Stimulated activated CD4-positive, alpha-beta T cell treated with anti-CD3 and anti-CD28 coated beads, Interleukin-1b, Interleukin-23, amount 100 ng/mL, for 4 hours (primary cell): ENCODE measurements at regions not wholly inside any gene's neighbourhood (a gene's known extent, or its start where the extent isn't known, plus 50 kb on each side); places are given as distances from the start of the nearest gene placed in this dataset.
"Not testable (repeated sequence)": the region's sequence is repeated elsewhere in the genome, so short reads cannot be mapped to it uniquely, and the experiment has no call there.

Experiments used
- DNase-seq, 2 donors: peaks; one replicate each; pipeline ENCODE4 v3.0.0-alpha.2; 2020; ENCODE audit warnings: low read depth in 2 of 2

DNA sequence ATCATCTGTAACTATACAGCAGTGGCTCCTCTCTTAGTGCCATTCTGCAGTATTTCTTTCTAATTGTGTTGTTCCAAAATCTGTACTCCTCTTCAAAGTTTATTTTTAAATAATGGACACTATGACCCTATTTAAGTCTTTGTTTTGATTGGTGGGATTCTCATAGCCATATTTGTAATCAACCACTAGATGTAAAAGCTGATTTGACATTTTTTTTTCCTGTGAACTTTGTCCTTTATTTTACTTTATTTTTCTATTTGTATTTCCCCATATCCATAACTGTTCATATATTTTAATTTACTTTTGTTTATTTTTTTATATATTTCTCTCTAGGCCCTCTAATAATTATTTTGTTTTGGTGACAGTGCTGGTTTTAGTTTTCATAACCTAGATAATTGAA, 544.4 kb downstream of the KCNJ2 start:
- DNase-seq = no peak

DNA sequence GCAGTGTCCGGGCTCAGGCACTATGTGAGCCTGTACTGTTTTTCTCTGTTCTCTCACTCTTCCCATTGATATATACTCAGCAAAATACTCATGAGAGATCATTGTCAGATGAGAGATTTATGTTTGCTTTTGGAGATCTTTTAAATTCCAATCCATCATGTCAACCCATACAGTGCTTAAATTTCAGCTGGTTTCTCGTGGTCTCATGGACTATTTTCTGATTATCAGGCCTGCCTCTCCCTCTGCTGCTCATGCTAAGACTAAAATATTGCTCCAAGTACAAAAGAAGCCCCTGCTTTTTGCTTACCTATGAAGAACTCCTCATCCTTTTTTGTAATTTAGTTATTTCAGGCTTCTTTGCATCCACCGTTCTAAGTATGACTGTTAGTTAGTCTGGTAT, 547.2 kb downstream of the KCNJ2 start:
- no peak for DNase-seq

DNA sequence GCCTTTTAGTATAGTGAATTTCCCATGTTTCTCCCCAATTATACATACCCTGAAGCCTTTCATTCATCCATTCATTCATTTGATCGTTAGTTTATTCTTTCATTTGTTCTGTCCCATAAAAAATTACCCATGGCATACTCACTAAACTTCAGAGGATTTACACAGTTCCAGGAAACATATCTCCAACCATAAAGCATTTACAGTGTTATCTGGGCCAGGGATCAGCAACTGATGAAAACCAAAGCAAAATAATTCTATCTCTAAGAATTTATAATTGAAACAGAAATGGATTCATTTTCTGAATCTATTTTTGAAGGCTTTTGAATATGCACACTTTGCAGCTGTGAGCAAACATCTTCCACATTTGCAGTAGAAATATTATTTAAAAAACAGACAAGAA, 547.7 kb downstream of the KCNJ2 start:
- no peak for DNase-seq

GRCh38 chr17:70736375-70736957, 567.1 kb downstream of the KCNJ2 start:
- DNase-seq = no peak

GRCh38 chr17:70739065-70739464, 569.7 kb downstream of the KCNJ2 start:
- DNase-seq = no peak

DNA sequence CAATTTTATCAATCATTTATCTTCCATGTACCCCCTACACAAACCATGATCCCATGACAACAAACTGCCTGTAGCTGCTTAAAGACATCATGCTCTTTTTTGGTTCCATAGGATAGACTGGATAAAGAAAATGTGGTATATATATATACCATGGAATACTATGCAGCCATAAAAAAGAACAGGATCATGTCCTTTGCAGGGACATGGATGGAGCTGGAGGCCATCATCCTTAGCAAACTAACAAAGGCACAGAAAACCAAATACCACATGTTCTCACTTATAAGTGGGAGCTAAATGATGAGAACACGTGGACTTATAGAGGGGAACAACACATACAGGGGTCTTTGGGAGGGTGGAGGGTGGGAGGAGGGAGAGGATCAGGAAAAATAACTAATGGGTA, 577.2 kb downstream of the KCNJ2 start:
- DNase-seq = not testable (repeated sequence)

DNA sequence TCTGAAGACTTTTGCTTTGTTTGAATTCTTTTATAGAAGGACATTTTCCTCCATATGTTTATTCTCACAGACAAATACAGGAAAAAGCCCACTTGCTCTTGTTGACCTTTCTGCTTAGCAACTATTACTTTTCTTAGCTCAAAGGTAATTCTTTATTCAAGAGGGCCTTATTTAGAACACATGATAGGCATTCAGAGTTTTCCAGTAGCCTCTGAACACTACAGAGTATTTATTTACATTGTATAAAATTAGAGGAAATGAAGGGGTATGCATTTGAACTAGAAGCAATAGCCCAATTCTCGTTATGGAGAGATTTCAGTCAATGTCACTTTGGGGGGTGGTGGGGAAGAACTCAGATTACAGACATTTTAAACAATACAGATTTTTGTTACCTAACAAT, 581.7 kb downstream of the KCNJ2 start:
- no peak for DNase-seq

DNA sequence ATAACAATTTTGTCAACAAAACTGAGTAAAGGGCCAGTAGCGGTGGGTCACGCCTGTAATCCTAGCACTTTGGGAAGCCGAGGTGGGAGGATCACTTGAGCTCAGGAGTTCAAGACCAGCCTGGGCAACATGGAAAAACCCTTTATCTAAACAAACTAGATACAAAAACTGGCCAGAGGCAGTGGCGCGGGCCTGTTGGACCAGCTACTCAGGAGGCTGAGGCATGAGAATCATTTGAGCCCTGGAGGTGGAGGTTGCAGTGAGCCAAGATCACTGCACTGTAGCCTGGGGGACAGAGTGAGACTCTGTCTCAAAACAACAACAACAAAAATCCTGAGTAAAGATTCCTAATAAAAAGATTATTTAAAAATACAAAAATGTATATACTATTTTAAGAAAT, 583.1 kb downstream of the KCNJ2 start:
- DNase-seq = not testable (repeated sequence)

GRCh38 chr17:70752966-70753467, 583.7 kb downstream of the KCNJ2 start:
- DNase-seq = no peak

- no peak for DNase-seq
Observed at GRCh38 chr17:70763018-70763417, 593.7 kb downstream of the KCNJ2 start.

- DNase-seq = no peak
Observed at GRCh38 chr17:70767102-70767701, 597.9 kb downstream of the KCNJ2 start.

DNA sequence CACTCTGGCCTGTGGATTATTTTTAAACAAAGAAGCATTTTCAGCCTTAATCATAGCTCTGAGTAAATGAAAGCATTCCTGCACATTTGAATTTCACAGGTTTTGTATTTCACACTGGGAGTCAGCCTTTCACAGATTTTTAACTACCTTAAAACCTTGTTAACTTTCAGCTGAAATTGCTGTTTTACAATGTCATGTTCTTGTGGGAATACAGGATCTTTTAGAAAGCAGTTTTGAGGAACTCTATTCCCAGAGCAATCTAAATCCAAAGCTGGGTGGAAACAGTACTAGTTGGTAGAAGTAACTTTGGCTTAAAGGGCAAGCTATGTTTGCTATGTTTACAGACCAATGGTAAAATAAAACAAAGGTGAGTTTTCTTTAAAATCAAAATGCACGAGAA, 600.6 kb downstream of the KCNJ2 start:
- DNase-seq = no peak

DNA sequence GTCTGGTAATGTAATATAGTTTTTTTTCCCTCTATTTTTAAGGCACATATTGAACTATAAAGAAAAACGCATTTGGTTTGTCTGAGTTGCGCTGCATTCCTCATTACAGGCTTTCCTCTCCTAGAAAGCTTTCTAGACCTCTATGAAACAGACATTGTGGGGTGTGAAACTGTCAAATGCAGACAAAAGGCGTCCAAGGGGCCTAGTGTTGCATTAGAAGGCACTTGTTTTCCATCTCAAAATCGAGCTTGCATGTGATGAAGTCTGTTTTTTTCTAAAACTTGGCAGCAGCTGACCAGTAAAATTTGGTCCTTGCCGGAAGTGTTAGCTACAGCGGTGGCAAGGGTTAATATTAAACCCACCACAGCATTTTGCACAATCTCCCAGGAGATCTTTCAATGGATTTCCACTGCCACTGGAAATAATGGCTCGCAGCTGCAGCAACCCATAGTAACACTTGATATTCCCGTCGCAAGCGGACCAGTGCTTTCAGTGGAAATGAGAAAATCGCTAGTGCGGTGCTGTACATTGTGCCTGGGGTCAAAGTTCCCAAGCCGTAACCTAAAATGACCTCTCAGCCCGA, 602.6 kb downstream of the KCNJ2 start:
- no peak for DNase-seq

DNA sequence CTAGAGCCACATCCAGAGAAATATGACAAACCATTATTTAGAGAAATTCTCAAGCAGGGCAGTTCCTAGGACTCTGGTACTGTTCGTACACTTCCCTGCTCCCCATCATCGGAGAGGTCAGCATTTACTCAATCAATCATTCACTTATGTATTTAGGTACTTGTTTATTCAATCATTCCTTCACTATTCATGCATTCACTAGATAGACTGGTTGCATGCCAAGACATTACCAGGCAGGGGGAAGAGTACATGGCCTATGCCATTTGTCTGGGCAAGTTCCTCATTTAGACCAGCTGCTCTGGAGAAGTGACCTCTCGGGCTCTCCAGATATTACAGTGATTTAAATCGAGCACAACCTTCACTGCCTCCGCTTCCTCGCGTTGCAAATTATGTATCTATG, 603.4 kb downstream of the KCNJ2 start:
- DNase-seq = no peak

DNA sequence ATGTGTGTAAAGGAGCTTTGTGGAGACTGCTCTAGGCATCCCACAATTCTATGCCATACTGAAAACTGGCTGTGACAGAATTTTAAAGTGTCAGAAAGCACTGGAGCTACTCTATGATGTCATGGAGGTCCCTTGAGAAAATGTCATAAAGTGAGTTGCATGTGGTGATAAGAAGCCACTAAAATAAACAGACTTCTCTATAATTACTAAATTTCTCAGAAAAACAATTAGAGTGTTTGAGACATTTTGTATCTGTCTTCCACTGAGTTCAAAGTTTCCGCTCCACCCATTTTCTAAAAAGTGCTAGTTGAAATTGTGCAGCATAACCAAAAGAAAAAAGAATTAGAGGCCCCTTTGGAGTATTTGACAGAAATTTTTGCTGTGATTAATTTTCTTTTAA, 603.9 kb downstream of the KCNJ2 start:
- DNase-seq = no peak

DNA sequence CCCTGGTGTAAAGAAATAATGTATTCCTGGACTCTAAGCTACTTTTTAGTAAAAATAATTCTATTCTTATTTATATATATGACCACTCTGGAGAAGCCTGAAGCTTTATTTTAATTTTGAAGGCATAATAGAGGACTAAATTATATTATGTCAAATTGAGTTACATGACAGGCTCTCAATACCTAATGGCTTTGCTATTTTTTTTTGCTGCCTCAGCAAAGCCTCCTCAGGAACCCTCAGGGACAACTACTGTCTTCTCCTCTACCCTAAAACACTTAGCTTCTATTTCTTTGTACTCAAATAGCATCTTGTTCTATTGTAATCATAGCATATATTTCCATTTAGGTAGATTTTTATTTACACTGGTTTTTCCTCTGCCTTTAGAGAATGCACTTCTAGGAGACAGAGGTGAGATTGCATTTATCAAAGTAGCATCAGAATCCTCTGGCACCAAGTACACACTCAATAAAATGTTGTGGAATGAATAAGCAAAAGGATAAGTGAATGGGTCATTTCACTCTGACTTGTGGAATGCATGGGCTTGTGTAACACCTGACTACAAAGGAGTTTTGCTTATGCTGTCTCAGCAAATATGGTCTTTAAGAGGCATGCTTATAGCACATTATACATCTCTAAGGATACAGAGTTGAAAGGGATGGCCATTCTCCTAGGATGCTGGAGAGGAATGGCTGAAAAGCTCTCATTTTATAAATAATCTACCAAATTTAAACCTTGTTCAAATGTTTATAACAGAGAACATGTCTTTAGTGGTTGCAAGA, 605.2 kb downstream of the KCNJ2 start:
- no peak for DNase-seq

- DNase-seq = no peak
Observed at GRCh38 chr17:70775679-70776078, 606.3 kb downstream of the KCNJ2 start.

DNA sequence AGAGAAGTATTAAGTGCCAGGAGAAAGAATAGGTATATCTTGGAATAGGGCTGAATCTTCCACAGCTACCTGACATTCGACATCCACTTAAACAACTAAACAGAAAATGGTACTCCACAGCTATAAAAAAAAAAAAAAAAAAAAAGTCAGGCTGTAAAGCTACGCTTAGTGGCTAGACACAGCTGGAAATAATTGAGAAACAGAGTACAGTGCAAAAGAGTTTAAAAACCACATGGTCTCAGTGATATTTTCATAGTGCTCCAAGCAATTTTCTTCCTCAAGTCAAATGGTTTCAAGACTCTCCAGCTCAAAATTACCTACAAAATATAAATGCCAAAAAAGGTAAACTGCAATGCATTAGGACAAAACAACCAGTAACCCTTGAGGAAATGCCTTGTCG, 607.1 kb downstream of the KCNJ2 start:
- no peak for DNase-seq

DNA sequence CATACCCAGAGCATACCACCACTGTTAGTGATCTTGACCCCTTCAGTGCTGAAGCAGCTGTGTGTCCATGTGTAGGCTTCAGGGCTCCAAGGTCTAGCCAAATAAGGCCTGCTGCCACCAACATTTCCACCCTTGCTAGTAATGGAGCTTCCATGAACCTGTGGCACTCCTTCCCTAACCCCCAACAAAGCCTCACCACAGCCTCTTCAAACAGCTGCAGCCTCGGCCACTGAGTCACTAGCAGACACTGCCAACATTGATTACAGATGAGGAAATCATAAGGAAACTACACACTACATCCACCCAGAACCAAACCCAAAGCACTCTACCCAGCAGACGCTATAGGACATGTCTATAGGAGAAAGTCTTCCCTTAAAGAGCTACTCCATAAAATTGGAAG, 610.7 kb downstream of the KCNJ2 start:
- no peak for DNase-seq

DNA sequence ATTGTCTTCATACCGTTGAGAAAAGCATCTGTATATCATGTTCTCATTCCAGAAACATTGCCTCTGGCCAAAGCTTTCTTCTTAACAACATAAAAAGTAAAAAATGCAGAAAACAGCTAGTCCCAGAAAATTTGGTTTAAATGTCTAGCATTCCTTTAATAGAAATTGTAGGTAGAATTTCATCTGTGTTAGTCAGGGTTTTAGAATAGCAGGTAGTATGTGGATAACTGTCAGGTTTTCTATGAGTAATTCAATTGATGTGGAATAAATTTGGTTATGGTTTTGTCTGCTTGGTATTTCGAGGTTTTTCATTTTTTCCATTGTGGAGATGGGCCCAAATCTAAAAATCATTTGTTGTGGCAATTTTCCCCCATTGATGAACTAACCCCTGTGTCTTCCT, 616.7 kb downstream of the KCNJ2 start:
- no peak for DNase-seq

- DNase-seq = no peak
Observed at GRCh38 chr17:70787721-70788300, 618.5 kb downstream of the KCNJ2 start.

GRCh38 chr17:70791748-70792443, 622.6 kb downstream of the KCNJ2 start:
- DNase-seq = no peak
